GM21423 (cell line): ENCODE measurements at regions not wholly inside any gene's neighbourhood (a gene's known extent, or its start where the extent isn't known, plus 50 kb on each side); places are given as distances from the start of the nearest gene placed in this dataset.

ENCODE experiments used
- ATAC-seq: cut with Tn5 transposase; IDR thresholded peaks from one replicate; pipeline ENCODE4 v1.9.1; 2021; ENCODE audit warnings: mild to moderate bottlenecking, moderate library complexity; ENCODE audit not compliant: unreplicated experiment

GRCh38 chr4:89379511-89380044, 72.0 kb upstream of the GPRIN3 start:
- ATAC-seq, result no peak

DNA sequence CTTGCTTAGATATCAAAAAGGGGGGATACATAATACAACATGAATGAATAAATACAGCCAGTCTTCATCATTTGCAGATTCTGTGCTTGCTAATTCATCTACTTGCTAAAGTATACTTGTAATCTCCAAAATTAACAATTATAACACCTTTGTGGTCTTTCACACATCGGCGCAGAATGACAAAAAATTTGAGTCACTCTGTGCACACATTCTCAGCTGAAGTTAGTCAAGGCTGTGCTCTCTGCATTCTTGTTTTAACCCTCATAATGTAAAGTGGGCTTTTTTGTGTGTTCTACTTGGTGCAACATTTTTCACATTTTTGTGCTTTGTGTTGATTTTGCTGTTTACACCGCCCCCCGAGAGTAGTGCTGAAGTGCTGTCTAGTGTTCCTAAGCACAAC, 65.8 kb upstream of the GPRIN3 start:
- ATAC-seq, result no peak

GRCh38 chr4:89371614-89372013, 64.0 kb upstream of the GPRIN3 start:
- no peak for ATAC-seq

- ATAC-seq, result no peak
Observed at GRCh38 chr4:89369581-89369980, 62.0 kb upstream of the GPRIN3 start.

DNA sequence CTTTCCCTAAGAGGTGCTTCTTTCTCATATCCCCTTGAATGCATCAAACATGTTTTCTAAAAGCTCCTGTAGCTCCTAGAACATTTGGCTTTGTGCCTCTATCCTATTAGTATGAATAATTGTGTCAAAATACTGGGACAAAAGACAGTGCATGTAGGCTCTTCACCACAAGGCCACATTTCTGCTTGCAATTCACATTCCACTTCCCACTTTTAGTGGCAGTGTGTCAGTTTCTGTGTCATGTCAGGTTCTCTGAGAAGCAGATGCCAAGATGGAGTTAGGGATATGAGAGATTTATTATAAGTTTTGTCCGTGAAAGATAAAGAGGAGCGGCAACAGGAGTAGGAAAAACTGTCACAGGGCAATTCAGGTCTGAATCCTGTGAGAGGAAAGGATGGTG, 61.3 kb upstream of the GPRIN3 start:
- ATAC-seq, result no peak

- no peak for ATAC-seq
Observed at GRCh38 chr4:89365776-89366175, 58.2 kb upstream of the GPRIN3 start.

GRCh38 chr4:89365375-89365774, 57.8 kb upstream of the GPRIN3 start:
- no peak for ATAC-seq

- ATAC-seq, result no peak
Observed at GRCh38 chr4:89364541-89364940, 56.9 kb upstream of the GPRIN3 start.

DNA sequence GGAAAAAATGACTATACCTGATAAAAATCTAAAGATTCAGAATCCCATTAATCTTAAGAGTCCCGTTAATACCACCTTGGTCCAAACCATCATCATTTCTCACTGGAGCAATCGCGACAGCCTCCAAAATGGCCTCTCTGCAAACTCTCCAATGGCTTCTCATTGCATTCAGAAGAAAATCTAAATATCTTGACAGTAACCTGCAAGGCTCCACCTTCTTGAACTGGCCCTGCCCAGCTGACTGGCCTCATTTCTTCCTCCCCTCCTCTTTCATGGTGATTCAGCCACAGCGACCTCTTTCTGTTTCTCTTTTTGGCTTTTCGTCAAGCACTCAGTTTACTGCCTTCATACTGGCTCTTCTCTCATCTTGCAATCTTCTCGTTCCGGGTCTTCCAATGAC, 56.2 kb upstream of the GPRIN3 start:
- ATAC-seq, result no peak

DNA sequence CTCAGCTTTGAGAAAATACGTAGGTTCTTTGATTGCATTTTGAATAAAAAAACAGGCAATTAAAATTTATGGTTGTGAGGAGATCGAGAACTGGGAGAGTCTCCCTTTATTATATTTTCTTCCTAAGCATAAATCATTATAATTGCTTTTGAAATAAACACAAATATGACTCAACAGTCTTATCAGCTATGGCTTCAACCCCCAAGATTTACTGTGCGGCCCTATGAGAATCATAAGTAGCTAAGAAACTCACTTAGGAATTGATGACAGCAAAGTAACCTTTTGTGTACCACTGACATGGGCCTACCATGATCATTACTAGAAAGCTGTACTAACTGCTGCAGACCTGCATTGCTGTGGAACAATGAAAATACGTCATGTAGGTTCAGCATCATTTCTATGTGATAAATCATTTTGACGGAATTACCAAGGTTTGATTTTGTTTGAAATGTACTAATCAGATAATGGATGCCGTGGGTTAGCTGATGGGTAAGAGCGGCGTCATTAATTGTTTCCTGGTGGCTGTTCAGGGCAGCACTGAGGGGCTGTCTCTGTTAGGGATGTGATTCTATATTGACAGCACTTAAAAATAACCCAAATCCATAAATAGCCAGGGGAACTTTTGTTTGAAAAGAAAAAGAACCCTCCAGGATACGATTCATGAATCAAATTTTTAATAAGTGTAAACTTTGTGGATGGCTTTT, 51.5 kb upstream of the GPRIN3 start:
- ATAC-seq, result no peak

DNA sequence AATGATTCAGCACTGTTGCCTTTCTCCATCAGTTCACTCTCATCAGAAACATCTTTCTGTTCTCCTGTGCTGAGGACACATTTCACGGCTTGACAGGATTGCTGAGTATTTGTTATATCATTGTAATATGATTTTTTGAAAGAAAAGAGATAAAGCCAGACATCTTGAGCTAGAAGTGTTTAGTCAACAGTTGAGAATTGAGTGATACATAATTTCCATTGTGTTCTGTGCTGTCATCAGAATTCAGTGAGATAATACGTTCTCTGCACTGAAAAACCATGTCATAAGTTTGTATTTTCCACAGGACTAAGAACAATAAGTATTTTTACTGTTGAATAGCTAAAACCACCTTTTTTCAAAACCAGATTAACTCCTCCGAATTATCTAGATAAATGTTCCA, 50.2 kb upstream of the GPRIN3 start:
- ATAC-seq, result no peak
